ENCODE measurements at regions not wholly inside any gene's neighbourhood (a gene's known extent, or its start where the extent isn't known, plus 50 kb on each side); places are given as distances from the start of the nearest gene placed in this dataset.

GRCh38 chr10:1882728-1883127, 145.4 kb upstream of the ADARB2 start:
- no peak for DNase-seq (ENCODE audit: low read depth in 2 of 2)

GRCh38 chr10:1882180-1882579, 144.9 kb upstream of the ADARB2 start:
- no peak for DNase-seq (ENCODE audit: low read depth in 2 of 2)

DNA sequence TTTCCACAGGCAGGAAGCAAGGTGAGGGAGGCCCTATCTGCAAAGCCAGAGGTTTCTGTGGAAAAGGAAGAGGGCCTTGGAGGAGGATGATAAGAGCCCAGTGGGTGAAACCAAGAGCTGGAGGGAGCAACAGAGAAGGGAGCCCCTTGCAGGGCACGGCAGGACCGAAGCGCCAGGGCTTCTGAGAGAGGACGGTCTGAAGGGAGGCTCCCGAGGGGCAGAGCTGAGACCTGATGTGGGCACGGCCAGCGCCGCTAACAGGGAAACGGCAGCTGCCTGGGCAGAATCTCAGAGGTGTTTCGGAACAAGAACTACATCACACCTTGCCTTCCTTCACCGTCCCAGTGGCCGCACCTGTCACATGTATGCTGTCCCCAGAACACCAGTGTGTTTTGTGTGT, 144.3 kb upstream of the ADARB2 start:
- DNase-seq (ENCODE audit: low read depth in 2 of 2) = no peak

GRCh38 chr10:1874533-1874932, 137.2 kb upstream of the ADARB2 start:
- no peak for DNase-seq (ENCODE audit: low read depth in 2 of 2)

- no peak for DNase-seq (ENCODE audit: low read depth in 2 of 2)
Measured at GRCh38 chr10:1873661-1874315, 136.5 kb upstream of the ADARB2 start.

GRCh38 chr10:1872151-1872726, 134.9 kb upstream of the ADARB2 start:
- no peak for DNase-seq (ENCODE audit: low read depth in 2 of 2)

DNA sequence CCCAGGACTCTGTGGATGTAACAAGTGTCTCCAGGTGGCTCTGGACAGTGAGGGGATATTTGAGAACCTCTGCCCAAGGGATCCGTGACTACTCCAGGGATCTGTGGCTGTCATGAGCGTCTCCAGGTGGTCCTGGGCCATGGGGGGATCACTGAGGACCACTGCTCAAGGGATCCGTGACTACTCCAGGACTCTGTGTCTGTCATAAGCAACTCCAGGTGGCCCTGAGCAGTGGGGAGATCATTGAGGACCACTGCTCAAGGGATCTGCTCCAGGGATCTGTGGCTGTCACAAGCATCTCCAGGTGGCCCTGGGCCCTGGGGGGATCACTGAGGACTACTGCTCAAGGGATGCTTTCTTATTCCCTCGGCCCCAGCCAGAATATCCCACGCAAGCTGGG, 133.2 kb upstream of the ADARB2 start:
- no peak for DNase-seq (ENCODE audit: low read depth in 2 of 2)

DNA sequence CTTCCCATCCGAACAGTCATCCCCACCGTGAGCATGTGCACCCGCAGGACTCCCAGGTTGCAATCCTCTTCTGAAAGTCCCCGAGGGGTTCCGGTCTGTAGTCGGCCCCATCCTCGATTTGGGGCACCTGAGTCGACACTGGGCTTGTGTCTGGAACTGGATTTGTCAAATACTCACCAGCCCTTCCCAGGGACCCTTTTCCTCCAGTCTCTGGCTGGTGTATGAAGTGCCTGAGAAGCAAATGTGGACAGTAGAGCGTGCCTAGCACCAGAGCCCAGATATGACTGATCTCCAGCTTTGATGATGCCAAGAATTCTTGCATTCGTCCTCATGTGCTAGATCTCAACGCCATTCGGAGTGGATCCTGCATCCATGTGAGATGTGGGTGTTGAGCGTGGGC, 132.5 kb upstream of the ADARB2 start:
- DNase-seq (ENCODE audit: low read depth in 2 of 2) = no peak

DNA sequence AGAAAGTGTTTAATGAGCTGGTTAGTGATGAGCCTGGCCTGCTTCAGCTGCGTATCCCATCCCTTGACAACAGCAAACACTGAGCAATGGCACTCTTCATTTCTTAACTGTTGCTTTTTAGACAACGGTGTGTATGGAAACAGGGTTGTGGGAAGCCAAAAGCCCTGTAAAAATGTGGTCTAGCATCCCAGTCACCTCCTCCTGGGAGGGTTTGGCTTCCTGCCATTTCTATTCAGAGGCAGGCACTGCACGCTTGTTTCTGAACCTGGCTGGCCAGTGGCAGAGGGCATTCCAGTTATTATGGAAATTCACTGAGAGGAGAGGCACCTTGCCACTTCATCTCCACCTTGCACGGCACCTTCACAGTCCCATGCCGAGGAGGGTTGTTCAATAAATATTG, 123.0 kb upstream of the ADARB2 start:
- no peak for DNase-seq (ENCODE audit: low read depth in 2 of 2)

DNA sequence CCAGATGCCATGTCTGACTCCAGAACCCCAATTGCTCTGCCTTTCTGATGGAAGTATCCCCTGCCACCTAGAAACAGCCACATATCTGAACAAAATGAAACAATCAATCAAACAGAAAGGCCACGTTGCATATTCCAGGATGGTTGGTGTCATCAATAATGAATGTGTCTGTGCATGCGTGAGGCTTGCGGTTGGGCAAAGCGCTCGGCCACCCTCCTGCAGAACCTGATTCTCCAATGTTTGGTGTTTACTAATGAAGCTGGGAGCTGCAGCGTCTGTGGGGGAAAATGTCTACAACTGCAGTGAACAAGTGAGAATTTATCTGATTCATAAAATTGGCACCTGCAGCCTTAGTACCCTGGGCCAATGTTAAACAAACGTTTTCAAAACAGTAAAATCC, 121.2 kb upstream of the ADARB2 start:
- no peak for DNase-seq (ENCODE audit: low read depth in 2 of 2)

DNA sequence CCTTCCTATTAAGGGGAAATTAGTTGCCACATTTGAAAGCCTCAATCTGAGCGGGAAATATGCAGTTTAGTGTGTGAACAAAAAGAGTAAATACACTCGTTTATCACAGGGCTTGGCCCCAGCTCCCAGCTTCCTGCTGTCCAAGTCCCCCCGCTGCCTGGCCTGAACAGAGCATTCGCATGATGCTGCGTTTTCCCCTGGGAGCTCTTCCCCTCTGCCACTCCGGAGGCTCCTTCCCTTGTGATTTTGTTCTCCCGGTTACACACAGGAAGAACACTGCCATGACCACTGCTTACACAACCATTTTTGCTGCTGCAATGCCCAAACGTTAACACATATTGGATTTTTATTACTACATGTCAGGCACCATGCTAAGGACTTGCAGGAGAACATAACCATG, 120.7 kb upstream of the ADARB2 start:
- no peak for DNase-seq (ENCODE audit: low read depth in 2 of 2)

DNA sequence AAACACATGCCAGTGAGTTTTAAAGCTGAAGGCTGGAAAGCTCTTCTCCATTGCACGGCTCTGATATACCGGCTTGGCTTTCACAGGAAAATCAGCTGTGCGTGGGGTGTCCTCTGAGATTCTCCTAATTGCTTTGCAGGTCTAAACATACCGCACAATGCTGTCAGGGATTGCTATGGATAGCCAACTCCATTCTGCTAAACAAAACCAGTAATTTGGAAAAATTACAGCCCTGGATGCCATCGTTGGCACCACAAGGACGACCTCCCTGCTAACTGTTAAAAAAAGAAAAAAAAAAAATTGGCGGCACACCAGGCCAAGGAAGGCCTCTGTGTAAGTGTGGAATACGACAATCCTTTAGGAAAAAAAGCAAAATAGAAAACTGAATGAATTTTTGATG, 118.6 kb upstream of the ADARB2 start:
- DNase-seq (ENCODE audit: low read depth in 2 of 2) = no peak

DNA sequence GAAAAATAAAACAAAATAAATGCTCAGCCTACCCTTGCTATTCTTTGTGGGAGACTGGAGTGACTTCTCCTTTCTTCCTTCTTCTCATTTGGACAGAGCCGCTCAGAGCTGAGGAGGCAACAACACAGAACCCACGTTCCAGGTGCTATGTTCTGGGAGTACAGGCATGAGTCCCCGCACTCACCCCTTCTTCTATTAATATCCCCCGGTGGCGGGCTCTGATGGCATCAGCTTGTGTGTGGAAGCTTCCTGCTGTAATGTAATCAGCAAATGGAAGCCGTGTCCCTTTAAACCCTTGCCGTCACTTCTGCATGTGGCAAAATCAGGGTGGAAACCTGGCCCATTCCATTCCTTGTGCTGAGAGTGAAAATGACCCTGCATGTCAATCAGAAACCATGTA, 116.9 kb upstream of the ADARB2 start:
- no peak for DNase-seq (ENCODE audit: low read depth in 2 of 2)

DNA sequence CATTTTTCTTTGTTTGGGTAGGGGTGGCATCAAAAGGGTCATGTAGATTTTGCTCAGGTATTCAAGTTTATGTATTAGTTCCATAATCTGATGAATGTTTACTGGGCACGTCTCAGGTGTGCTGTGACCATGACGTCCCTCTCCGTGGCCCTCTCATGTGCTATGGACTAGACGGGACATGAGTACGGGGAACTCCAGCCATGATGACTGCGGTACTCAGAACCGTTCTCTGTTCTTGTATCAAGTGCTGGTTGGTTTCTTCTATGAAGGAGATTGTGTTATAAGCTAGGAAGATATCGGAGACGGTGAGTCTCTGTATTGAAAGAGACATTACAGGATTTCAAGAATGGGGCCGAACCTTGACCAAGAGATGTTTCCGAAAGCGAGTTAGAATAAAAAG, 116.5 kb upstream of the ADARB2 start:
- DNase-seq (ENCODE audit: low read depth in 2 of 2) = no peak

DNA sequence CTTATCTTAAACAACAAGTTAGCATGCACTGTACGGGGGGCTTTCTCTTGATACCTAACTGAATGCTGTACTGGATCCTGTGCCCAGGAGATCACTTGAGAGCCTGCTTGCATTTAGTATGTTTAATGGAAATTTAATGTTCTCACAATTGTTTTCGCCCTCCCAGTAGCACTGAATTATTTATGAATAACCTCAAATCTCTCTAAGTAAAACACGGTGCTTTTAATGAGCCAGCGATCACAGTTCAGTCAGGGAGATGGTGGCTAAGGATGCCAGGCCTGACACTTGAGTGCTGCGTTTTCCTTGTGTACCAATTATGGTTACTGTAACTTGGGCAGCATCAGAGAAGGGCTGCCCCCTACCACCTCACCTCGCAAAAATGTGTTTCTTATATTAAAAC, 115.5 kb upstream of the ADARB2 start:
- no peak for DNase-seq (ENCODE audit: low read depth in 2 of 2)

- DNase-seq (ENCODE audit: low read depth in 2 of 2) = no peak
Measured at GRCh38 chr10:1851762-1852161, 114.4 kb upstream of the ADARB2 start.

DNA sequence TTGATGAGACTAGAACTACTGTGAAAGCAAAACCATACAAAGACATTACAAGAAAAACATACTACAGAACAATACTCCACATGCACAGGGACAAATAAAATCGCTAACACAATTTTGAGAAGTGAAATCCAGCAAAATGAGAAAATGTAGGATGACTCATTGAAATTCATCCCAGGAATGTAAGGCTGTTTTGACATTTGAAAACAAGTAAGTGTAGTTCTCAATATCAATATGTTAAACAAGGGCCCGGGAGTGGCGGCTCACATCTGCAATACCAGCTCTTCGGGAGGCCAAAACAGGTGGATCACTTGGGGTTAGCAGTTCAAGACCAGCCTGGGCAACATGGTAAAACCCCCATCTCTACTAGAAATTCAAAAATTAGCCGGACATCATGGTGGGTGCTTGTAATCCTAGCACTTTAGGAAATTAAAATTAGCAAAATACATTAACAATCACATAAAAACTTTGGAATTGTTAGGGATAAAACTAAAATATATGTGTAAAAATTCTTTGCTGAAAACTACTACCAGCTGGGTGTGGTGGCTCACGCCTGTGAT, 113.7 kb upstream of the ADARB2 start:
- DNase-seq (ENCODE audit: low read depth in 2 of 2) = no peak

GRCh38 chr10:1847361-1847760, 110.0 kb upstream of the ADARB2 start:
- DNase-seq (ENCODE audit: low read depth in 2 of 2) = no peak

DNA sequence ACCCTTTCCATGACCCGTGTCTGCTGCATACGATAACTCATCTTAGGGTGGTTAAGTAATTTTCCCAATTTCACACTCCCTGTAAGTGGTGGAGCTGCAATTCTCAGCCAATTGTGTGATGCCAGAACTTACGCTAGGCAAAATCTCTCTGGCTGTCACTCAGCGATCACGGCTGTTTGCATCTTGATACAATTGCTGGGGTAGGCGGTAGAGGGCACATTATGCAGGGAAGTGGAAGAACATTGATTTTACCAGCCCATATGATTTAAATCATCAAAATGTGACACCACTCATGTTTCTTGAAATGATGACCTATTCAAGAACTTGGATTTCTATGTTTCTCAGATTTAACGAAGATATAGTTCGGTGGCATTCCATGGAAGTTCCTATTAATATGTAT, 108.7 kb upstream of the ADARB2 start:
- no peak for DNase-seq (ENCODE audit: low read depth in 2 of 2)

DNA sequence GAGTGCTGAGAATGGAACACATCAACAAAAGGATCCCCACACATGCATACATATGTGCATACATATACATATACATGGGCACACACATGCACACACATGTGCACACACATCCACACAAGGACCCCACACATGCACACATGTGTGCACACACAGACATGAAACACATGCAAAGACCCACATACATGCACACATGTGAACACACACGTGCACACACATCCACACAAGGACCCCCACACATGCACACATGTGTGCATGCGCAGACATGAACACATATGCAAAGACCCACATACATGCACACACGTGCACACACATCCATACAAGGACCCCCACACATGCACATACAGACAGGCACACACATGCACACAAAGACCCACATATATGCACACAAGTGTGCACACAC, 104.4 kb upstream of the ADARB2 start:
- DNase-seq (ENCODE audit: low read depth in 2 of 2) = no peak

- DNase-seq (ENCODE audit: low read depth in 2 of 2) = no peak
Measured at GRCh38 chr10:1829712-1830111, 92.4 kb upstream of the ADARB2 start.

- DNase-seq (ENCODE audit: low read depth in 2 of 2) = no peak
Measured at GRCh38 chr10:1824928-1825327, 87.6 kb upstream of the ADARB2 start.

DNA sequence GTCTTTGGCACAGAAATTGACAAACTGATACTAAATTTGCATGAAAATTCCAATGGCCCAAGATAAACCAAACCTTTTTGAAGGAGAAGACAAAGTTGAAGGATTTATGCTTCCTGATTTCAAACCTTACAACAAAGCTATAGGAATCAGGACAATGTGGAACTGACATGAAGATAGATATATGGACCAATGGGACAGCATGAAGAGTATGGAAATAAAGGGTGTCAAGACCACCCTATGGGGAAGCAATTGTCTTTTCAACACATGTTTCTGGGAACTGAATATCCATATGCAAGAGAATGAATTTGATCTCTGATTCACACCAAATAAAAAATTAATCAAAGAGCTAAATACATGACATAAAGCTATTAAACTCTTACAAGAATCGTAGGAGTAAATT, 77.2 kb upstream of the ADARB2 start:
- DNase-seq (ENCODE audit: low read depth in 2 of 2) = no peak
